Thymus (tissue), 11 donors: ENCODE measurements at regions not wholly inside any gene's neighbourhood (a gene's known extent, or its start where the extent isn't known, plus 50 kb on each side); places are given as distances from the start of the nearest gene placed in this dataset.

Experiments used
- DNase-seq, 9 donors: peaks; one replicate each; pipeline ENCODE4 v3.0.0-alpha.2; 2013; ENCODE audit warnings: low spot score in 9 of 9, low read depth in 6 of 9, missing footprints in 1 of 9
- H3K27ac ChIP-seq, 2 donors: one replicate each; pipeline ENCODE4 v1.5.1; 2013; ENCODE audit warnings: control low read depth in 1 of 2, low read depth in 1 of 2, low read length in 1 of 2, mild to moderate bottlenecking in 1 of 2, moderate library complexity in 1 of 2
- H3K27me3 ChIP-seq, 2 donors: one replicate each; pipeline ENCODE4 v1.5.1; 2013; ENCODE audit warnings: low read length in 1 of 2; ENCODE audit not compliant: control insufficient read depth in 2 of 2, insufficient read depth in 1 of 2
- H3K36me3 ChIP-seq, 2 donors: one replicate each; pipeline ENCODE4 v1.5.1; 2013; ENCODE audit warnings: low read length in 1 of 2, mild to moderate bottlenecking in 1 of 2, moderate library complexity in 1 of 2; ENCODE audit not compliant: control insufficient read depth in 2 of 2, insufficient read depth in 2 of 2
- H3K4me1 ChIP-seq, 2 donors: one replicate each; pipeline ENCODE4 v1.5.1; 2013; ENCODE audit warnings: low read length in 2 of 2; ENCODE audit not compliant: control insufficient read depth in 2 of 2, insufficient read depth in 2 of 2
- H3K4me3 ChIP-seq, 2 donors: one replicate each; pipeline ENCODE4 v1.5.1; 2013; ENCODE audit warnings: low read length in 2 of 2, control low read depth in 1 of 2, mild to moderate bottlenecking in 1 of 2
- H3K9me3 ChIP-seq, 2 donors: one replicate each; pipeline ENCODE4 v1.5.1; 2013; ENCODE audit warnings: low read length in 1 of 2, mild to moderate bottlenecking in 1 of 2; ENCODE audit not compliant: control insufficient read depth in 2 of 2, insufficient read depth in 1 of 2
- WGBS: extraction: QIAGEN DNeasy Blood & Tissue Kit; methylation state at CpG from one replicate; pipeline ENCODE4 v1.1.7; 2013; 5-methylcytosine and 5-hydroxymethylcytosine counted together
- donor health status: healthy.

GRCh38 chr7:42461537-42461936, 224.5 kb upstream of the GLI3 start:
- 98% methylated on average over 1 of the region's 1 CpG for WGBS
- H3K27me3 ChIP-seq = no peaks in the 10 kb centered on the region
- H3K36me3 ChIP-seq = no peaks in the 10 kb centered on the region
- no peak overlapping the region for H3K27ac ChIP-seq
- H3K4me1 ChIP-seq = no peaks in the 10 kb centered on the region
- no peaks in the 10 kb centered on the region for H3K9me3 ChIP-seq
- H3K4me3 ChIP-seq = no peak overlapping the region
- no peak for DNase-seq

GRCh38 chr7:42460933-42461332, 223.9 kb upstream of the GLI3 start:
- Histone ChIP-seq H3K36me3 (no peaks in the 10 kb centered on the region), H3K27me3 (no peaks in the 10 kb centered on the region), H3K9me3 (no peaks in the 10 kb centered on the region), H3K4me1 (no peaks in the 10 kb centered on the region), H3K27ac (no peak overlapping the region), H3K4me3 (no peak overlapping the region)
- WGBS = 69% methylated on average over 1 of the region's 1 CpG
- DNase-seq = no peak

GRCh38 chr7:42460148-42460547, 223.1 kb upstream of the GLI3 start:
- Histone ChIP-seq H3K27ac (no peak overlapping the region), H3K9me3 (no peaks in the 10 kb centered on the region), H3K4me3 (no peak overlapping the region), H3K36me3 (no peaks in the 10 kb centered on the region), H3K27me3 (no peaks in the 10 kb centered on the region), H3K4me1 (no peaks in the 10 kb centered on the region)
- DNase-seq = no peak
- WGBS = 87% methylated on average over 2 of the region's 2 CpGs

DNA sequence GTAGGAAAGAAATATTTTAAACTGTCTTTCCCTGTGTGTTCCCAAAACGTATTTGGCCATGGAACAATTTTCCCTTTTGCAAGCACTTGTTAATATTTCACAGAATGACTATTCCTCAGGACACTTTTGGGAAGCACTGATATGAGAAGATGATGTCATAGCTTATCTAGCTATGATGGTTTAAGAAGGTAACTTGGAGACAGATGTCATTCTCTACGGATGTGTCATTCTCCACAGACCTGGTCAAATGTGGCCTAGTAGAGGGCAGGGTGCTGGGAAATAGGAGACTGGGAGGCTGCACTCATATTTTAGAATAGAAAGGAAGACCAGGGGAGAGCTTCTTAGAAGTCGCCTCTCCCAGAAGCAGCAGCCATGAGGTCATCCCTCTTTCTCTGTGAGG, 220.7 kb upstream of the GLI3 start:
- no peaks in the 10 kb centered on the region for H3K27me3 ChIP-seq
- no peaks in the 10 kb centered on the region for H3K4me1 ChIP-seq
- no peak overlapping the region for H3K27ac ChIP-seq
- no peaks in the 10 kb centered on the region for H3K36me3 ChIP-seq
- DNase-seq = no peak
- H3K9me3 ChIP-seq = no peaks in the 10 kb centered on the region
- WGBS = 88% methylated on average over 3 of the region's 3 CpGs
- H3K4me3 ChIP-seq = no peak overlapping the region

DNA sequence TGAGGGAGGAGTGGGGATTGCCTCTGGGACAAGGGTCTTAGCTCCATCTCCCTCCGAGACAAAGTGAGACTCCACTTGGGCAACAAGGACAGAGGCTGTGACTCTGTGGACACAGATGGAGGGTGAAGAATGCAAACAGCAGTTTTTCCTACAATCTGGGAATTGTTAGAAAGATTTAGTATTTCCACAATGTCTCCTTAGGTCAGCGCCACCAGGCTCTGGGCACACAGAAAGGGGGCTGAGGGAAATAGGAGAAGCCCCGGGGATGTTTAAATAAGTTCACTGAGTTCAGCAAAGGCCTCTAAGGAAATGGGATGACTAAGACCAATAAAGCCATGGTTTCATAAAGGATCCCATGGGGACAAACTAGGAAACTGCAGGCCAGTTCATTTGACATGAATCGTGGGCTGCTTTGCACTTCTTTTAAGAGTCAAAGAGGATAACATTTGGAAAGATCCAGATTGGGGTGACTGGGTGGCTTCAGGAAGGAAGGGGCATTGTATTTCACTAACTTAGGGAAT, 219.8 kb upstream of the GLI3 start:
- no peaks in the 10 kb centered on the region for H3K4me1 ChIP-seq
- no peak overlapping the region for H3K27ac ChIP-seq
- no peak for DNase-seq
- no peak overlapping the region for H3K4me3 ChIP-seq
- H3K27me3 ChIP-seq = no peaks in the 10 kb centered on the region
- no peaks in the 10 kb centered on the region for H3K36me3 ChIP-seq
- no peaks in the 10 kb centered on the region for H3K9me3 ChIP-seq
- WGBS = 77% methylated on average over 4 of the region's 4 CpGs

DNA sequence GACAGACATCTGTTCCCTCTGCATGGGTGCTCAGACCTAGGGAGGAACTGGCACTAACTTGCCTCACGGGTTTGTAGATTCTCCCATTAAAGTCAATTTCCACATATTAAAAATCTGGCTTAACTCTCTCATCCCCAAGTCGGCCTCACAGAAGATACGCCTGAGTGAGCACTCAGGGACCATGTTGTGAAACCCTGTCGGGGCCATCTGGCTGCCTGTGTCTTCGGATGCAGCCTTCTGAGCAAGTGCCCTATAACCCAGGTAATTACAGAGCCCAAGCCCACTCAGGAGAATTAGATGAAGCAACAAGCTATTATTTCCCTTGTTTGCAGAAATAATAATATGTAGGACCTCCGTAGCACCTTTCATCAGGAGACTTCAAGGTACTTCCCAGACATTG, 219.3 kb upstream of the GLI3 start:
- Histone ChIP-seq H3K4me1 (no peaks in the 10 kb centered on the region), H3K27ac (no peak overlapping the region), H3K27me3 (no peaks in the 10 kb centered on the region), H3K9me3 (no peaks in the 10 kb centered on the region), H3K36me3 (no peaks in the 10 kb centered on the region), H3K4me3 (no peak overlapping the region)
- 86% methylated on average over 6 of the region's 6 CpGs for WGBS
- no peak for DNase-seq

GRCh38 chr7:42453931-42454361, 216.9 kb upstream of the GLI3 start:
- Histone ChIP-seq H3K27me3 (no peaks in the 10 kb centered on the region), H3K4me1 (no peaks in the 10 kb centered on the region), H3K27ac (no peak overlapping the region), H3K4me3 (no peak overlapping the region), H3K36me3 (no peaks in the 10 kb centered on the region), H3K9me3 (no peaks in the 10 kb centered on the region)
- DNase-seq = no peak
- WGBS = 50% methylated on average over 9 of the region's 9 CpGs

DNA sequence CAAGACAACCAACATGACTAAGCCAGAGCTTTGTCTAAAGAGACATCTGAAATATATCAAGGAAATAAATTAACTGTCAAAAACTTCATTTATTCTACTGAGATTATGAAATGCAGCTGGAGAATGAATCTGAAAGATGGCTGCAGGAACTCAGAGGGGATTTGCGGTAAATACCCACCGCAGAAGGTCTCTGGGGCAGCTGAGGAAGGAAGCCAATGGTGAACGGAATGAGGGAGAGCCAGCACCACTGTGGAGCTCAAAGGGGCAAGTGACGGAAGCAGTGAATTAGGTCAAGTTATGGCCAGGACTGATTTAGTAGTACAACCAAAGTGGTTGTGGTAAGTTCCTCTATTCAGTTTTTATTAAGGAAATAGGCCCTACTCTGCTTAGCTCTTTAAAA, 215.3 kb upstream of the GLI3 start:
- H3K4me3 ChIP-seq = no peak overlapping the region
- no peaks in the 10 kb centered on the region for H3K9me3 ChIP-seq
- WGBS = 9% methylated on average over 4 of the region's 4 CpGs
- H3K27ac ChIP-seq = no peak overlapping the region
- DNase-seq = no peak
- H3K36me3 ChIP-seq = no peaks in the 10 kb centered on the region
- no peaks in the 10 kb centered on the region for H3K4me1 ChIP-seq
- H3K27me3 ChIP-seq = no peaks in the 10 kb centered on the region

GRCh38 chr7:42449431-42449830, 212.4 kb upstream of the GLI3 start:
- Histone ChIP-seq H3K9me3 (peaks cover 0 to 4% of the 10 kb centered on the region in 2 donors), H3K4me1 (no peaks in the 10 kb centered on the region), H3K4me3 (no peak overlapping the region), H3K27me3 (no peaks in the 10 kb centered on the region), H3K36me3 (no peaks in the 10 kb centered on the region), H3K27ac (no peak overlapping the region)
- 97% methylated on average over 5 of the region's 5 CpGs for WGBS
- no peak for DNase-seq

DNA sequence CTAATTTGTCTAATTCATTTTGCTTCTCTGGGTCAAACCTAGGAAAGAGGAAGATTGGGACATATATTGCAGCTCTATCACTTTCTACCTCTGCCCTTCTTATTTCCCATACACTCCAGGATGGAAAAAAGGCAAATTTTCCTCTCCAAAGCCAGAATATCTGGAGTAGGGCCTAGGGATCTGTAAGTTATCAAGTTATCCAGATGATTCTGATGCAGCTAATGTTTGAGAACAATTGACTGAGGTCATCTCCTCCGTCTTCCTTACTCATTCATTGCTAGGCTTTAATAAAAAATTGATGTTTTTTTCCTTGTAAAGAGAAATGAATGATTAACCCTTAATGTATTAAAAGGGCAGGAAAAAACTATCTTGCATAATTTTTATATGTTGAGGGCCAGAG, 211.9 kb upstream of the GLI3 start:
- 91% methylated on average over 1 of the region's 1 CpG for WGBS
- no peak overlapping the region for H3K4me3 ChIP-seq
- H3K9me3 ChIP-seq = peaks cover 0 to 4% of the 10 kb centered on the region in 2 donors
- no peaks in the 10 kb centered on the region for H3K36me3 ChIP-seq
- no peaks in the 10 kb centered on the region for H3K27me3 ChIP-seq
- no peaks in the 10 kb centered on the region for H3K4me1 ChIP-seq
- DNase-seq = no peak
- H3K27ac ChIP-seq = no peak overlapping the region
